Kidney tubule cell (primary cell): ENCODE measurements at regions not wholly inside any gene's neighbourhood (a gene's known extent, or its start where the extent isn't known, plus 50 kb on each side); places are given as distances from the start of the nearest gene placed in this dataset.

Source experiments
- DNase-seq: peaks from one replicate; pipeline ENCODE4 v3.0.0-alpha.2; 2018; ENCODE audit warnings: low spot score

DNA sequence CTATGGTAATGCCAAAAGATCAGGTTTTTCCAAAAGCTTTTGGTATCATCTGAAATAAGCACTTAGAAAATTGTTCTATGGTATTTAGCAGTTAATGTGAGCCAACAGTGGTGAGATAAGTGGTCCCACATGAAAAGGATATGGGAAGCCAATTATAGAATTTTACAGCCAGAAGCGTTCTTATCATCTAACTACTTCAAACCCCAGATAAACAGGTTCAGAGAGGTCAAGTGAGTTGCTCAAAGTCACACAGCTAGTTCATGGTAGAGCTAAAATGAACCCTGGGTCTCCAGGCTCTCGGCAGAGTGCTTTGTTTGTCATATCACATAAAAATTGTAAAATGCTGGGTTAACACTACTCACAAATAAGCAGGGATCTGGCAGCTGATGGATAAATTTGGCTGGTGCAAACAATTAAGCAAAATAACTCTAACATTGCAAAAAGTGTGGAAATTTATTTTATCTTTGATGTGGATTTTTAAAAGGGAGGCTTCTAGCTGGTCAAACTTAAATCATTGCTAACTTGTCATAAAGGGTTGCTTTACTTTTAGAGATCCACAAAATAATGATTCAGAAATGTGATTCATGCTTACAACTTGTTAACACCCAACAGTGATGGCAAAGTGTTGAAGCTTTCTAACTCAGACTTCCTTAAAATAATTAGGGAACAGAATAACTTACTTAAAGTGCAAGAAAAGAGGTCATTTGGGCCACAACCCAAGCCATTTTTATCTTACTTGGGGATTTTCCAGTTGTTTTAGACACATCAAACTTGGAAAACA, 202.8 kb upstream of the TBC1D5 start:
- DNase-seq: peak; percentile 29

GRCh38 chr3:17942856-17943255, 200.4 kb upstream of the TBC1D5 start:
- peak; percentile 27 for DNase-seq

GRCh38 chr3:17941766-17942165, 199.3 kb upstream of the TBC1D5 start:
- DNase-seq: no peak

- DNase-seq: no peak
Measured at GRCh38 chr3:17941152-17941551, 198.7 kb upstream of the TBC1D5 start.

- no peak for DNase-seq
Measured at GRCh38 chr3:17939157-17939556, 196.7 kb upstream of the TBC1D5 start.

- no peak for DNase-seq
Measured at GRCh38 chr3:17938313-17938712, 195.9 kb upstream of the TBC1D5 start.

DNA sequence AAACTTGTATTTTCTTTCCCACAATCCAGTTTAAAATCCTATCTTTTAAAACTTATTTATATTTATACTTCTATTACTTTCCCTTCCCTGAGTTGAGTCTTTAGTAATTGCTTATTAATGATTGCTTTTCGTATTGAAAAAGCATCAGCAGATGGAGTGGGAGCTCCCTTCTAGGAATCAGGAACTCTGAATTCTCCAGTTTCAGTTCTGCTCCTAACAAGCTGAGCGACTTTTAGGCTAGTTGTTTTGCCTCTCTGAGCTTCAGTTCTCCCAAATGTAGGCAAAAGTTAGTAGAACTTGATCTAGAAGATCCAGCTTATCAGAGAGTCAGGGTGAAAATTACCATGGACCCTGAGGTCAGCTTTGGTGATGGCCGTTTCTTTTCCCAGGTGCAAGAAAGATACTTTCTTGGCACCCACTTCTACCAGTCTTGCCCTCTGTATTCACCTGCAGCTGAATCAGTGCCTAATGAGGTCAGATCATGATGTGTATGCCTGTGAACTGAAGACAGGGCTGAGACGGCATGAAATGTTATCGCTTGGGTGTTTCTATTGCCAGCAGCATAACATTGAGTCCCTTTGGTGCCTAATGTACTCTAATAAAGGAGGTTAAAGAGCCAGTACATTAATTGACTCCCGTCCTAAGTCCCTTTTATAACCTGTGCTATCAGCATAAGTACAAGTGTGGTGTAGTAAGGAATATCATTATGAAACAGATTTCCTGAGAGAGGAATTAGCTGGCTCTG, 194.5 kb upstream of the TBC1D5 start:
- no peak for DNase-seq

GRCh38 chr3:17935222-17935621, 192.8 kb upstream of the TBC1D5 start:
- no peak for DNase-seq

DNA sequence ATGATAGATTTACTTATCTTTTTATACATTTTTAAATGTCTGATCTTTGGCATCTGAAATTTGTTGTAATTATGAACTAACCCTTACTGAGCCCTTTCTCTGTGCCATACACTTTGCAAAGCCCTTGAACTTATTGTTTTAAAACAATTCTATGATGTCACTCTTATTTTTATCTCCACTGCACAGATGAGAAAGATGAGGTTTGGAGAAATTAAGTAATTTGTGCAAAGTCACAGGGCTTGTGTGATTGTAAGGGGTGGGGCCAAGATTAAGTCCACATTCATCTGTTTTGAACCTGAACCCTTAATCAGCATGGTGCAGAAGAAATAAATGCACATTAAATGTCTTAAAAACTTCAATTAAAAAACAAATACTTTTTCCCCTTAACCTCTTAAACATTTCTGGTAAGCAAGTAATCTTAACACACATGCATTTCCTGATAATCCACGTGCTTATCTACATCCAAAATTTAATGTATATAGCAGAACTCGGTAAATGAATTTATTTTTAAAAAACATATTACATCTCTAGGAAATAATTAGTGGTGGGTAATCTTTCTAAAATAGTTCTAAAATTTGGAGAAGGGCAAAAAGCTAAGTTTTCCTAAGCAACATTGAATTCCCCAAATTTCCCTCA, 189.8 kb upstream of the TBC1D5 start:
- no peak for DNase-seq

DNA sequence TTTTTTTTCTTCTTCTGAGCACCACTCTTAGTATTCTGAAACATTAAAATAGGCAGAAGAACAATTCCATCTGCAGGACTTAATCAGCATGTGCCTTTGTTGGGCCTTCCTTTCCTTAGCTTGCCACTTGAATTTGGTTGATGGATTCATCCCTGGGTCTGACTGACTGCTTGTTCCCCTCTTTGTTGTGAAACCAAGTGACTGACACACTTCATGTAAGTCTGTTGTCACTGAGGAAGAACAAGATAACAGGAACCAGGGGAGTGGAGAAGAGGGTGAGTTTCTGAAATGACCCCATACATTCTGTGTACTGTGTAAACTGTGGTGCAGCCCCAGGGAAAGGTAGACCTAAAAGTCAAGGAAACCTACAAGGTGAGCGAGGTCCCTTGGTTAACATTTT, 188.7 kb upstream of the TBC1D5 start:
- no peak for DNase-seq

DNA sequence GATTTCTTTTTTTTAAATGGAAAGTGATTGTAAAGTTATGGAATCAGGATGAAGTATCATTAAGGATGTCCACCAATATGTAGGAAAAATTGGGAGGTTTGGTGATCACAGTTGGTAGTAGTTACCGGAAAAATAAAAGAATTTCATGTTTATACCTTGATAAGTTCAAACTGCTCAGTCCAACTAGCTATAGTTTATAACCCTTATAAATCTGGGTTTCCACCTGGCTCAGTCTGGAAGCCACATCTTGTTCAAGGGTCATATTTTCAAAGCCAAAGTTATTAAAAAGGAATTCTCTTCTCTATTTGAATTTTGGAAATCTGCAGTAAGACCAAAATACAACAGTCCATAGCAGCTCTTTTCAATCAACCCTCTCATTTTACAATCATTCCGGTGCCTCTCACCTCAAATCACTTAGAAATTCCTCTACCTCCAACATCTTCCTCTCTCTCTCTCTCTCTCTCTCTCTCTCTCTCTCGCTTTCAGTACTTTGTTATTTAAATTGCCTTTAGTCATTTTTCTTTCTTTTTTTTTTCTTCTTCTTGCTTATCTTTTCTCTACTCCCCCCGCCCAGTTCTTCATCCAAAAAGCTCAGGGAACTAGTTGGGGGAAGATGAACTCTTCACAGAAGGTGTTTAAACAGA, 186.2 kb upstream of the TBC1D5 start:
- DNase-seq: no peak

- no peak for DNase-seq
Measured at GRCh38 chr3:17927036-17927435, 184.6 kb upstream of the TBC1D5 start.

DNA sequence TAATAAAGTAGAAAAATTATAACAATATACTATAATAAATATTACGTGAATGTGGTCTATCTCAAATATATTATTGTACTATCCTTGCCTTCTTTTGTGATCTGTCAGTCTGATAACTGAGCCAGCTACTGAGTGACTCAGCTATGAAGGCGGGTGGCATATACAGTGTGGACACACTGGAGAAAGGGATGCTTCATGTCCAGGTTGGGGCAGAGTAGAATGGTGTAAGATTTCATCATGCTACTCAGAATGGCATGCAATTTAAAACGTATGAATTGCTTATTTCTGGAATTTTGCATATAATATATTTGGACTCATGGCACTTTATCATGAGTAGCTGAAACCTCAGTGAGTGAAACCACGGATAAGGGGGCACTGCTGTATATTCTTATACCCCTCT, 172.9 kb upstream of the TBC1D5 start:
- DNase-seq: no peak

DNA sequence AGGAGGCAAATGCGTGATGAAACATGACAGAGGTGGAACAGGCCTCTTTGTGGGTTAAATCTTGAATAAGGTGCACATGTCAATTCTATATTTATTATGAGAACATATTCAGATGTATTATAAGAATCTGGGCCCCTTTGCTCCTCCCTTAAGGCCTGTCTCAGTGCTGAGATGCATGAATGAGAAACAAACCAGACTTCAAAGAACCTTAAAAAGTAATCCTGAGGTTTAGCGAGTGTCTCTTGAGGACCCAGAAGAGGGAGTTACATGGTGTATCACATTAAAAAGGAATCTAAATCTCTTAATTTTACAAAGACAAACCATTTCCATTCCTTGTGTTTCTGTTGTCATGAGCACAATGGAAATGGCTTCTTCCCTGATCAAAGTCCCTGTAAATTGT, 170.9 kb upstream of the TBC1D5 start:
- DNase-seq: no peak

GRCh38 chr3:17911986-17912760, 169.7 kb upstream of the TBC1D5 start:
- DNase-seq: no peak

DNA sequence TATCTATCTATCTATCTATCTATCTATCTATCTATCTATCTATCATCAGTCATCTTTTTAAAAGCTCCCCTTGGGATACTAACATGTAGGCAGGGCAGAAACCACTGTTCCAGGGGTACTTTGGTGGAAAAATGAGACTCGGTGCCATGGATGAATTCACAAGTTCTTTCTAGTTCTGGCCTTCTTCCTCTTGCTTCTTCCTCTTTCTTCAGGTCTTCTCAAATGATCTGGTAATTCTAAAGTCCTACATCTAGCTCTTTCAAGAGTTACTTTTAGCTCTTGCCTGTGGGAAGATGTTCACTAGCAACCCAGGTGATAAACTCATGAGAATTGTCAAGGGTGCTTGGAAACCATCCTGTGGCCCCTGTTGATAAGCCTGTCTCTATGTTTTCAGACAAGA, 168.5 kb upstream of the TBC1D5 start:
- no peak for DNase-seq

- DNase-seq: no peak
Measured at GRCh38 chr3:17909714-17910113, 167.3 kb upstream of the TBC1D5 start.

DNA sequence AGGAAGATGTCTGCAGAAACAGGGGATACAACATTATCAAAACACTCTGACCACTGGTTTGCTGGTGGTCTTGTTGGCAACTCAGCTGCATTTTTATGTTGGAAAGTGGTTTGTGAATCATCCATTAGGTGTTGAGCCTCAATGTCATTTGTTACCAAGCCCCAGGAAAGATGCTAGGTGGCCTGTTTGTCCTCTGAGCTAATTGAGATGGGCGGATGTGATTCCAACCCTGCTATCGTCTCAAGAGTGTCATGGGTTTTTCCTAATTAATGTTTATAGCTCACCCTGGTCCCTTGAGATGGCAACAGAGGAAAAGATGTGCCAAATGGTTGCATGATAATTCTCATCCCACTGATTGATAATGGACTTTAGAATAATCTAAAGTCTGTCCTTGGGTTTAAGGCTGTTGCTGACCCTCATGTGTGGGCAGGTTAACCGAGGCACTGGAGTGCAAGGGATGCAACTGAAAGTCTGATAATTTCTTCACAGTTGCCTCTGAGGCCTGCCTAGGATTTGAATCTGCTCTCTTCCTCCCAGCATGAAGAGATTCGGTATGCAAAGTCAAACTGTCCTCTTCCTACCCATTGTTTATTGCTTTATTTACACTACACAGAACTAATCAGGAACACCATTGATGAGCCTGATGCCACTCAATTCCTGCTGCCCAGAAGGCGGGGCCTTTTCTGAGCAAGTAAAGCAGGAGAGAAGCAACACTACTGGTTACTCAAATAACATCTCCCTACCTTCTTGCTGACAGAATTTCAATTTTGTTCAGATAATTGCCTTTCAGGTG, 166.2 kb upstream of the TBC1D5 start:
- DNase-seq: no peak

DNA sequence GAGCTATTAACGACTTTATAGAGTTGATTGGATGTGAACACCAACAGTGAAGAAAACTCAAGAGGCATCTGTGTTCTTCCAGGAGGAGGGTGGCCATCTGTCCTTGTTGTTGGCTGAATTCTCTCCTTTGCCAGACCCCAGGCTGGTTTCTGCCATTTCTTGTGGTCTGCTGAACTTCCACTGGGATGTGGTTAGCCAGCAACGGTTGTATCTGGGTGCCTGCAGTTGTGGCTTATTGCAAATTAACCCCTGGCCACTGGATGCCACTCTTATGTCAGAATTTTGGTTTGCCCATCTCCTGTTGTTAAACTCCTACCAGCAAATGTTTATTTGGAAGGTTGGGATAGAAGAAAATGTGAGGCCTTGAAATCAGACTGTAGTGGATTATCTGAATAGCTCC, 163.6 kb upstream of the TBC1D5 start:
- DNase-seq: no peak

GRCh38 chr3:17901893-17902292, 159.5 kb upstream of the TBC1D5 start:
- DNase-seq: no peak

DNA sequence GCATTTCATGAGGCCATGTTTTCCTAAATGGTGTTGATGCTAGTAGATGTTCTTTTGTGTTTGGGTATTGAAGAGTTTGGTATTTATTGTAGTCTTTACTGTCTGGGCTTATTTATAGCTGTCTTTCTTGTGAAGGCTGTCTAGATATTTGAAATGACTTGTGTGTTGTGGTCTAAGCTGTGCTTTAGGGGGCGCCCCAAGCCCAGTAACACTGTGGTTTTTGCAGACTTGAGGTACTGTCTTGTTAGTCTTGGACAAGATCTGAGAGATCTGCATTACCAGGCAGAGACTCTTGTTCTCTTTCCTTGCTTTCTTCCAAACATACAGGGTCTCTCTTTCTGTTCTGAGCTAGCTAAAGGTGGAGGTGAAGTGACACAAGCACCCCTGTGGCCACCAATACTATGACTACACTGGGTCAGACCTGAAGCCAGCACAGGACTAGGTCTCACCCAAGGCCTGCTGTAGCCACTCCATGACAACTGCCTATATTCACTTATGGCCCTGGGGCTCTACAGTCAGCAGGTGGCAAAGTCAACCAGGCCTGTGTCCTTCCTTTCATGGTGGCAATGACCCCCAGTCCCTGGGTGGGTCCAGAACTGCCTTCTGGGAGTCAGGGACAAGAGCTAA, 152.1 kb upstream of the TBC1D5 start:
- peak; percentile 69 for DNase-seq
